ENCODE measurements at regions not wholly inside any gene's neighbourhood (a gene's known extent, or its start where the extent isn't known, plus 50 kb on each side); places are given as distances from the start of the nearest gene placed in this dataset.
A peak's percentile ranks its signal among the peaks of the same experiment; 100 is the strongest.

- WGBS, 3 donors = 90 to 92% (median 91%) methylated on average over 6 of the region's 6 CpGs
- Histone ChIP-seq H3K27ac (no peak overlapping the region), H3K36me3 (ENCODE audit: insufficient read depth in 1 of 2, low read depth in 1 of 2) (no peaks in the 10 kb centered on the region), H3K9me3 (no peaks in the 10 kb centered on the region), H3K4me1 (no peaks in the 10 kb centered on the region), H3K4me3 (no peak overlapping the region), H3K27me3 (ENCODE audit: insufficient read depth in 3 of 3, low read length in 2 of 3) (no peaks in the 10 kb centered on the region)
- intact Hi-C loops (cut with DNase I) = no loop called here
- TF ChIP-seq, protein P1, sequence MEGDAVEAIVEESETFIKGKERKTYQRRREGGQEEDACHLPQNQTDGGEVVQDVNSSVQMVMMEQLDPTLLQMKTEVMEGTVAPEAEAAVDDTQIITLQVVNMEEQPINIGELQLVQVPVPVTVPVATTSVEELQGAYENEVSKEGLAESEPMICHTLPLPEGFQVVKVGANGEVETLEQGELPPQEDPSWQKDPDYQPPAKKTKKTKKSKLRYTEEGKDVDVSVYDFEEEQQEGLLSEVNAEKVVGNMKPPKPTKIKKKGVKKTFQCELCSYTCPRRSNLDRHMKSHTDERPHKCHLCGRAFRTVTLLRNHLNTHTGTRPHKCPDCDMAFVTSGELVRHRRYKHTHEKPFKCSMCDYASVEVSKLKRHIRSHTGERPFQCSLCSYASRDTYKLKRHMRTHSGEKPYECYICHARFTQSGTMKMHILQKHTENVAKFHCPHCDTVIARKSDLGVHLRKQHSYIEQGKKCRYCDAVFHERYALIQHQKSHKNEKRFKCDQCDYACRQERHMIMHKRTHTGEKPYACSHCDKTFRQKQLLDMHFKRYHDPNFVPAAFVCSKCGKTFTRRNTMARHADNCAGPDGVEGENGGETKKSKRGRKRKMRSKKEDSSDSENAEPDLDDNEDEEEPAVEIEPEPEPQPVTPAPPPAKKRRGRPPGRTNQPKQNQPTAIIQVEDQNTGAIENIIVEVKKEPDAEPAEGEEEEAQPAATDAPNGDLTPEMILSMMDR (IDR thresholded peaks at IDR 0.05) = no peak
- DNase-seq (no peak), ATAC-seq (no peak)
Observed at GRCh38 chr1:90810681-90811080, 93.6 kb upstream of the BARHL2 start.

DNA sequence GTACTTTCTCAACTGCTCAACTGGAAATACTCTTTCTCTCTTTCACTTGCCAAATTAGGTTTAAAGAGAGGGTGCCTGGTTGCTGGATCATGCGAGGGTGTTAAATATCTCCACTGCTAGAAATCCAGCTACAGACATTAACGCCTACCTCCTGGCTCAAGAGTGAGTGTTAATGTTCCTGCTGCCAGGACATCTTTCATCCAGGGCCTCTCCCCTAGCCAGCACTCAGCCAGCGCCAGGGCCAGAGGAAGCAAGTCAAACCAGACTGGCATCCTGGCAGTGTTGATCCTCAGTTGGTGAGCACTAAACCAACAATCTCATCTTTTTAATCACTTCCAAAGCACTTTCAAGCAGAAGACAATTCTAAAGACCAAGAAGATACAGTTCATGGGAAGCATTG lies 92.9 kb upstream of the BARHL2 start:
- no peaks in the 10 kb centered on the region for H3K9me3 ChIP-seq
- no peaks in the 10 kb centered on the region for H3K36me3 ChIP-seq (ENCODE audit: insufficient read depth in 1 of 2, low read depth in 1 of 2)
- H3K27ac ChIP-seq = no peak overlapping the region
- no peak overlapping the region for H3K4me3 ChIP-seq
- no peaks in the 10 kb centered on the region for H3K4me1 ChIP-seq
- TF ChIP-seq, protein P1 (IDR thresholded peaks at IDR 0.05) = no peak
- intact Hi-C loops (cut with DNase I) = no loop called here
- WGBS, 3 donors = 25 to 45% (median 29%) methylated on average over 3 of the region's 3 CpGs
- ATAC-seq (peak in 2 of 4 donors; percentile 37 to 50), DNase-seq (no peak)
- no peaks in the 10 kb centered on the region for H3K27me3 ChIP-seq (ENCODE audit: insufficient read depth in 3 of 3, low read length in 2 of 3)

DNA sequence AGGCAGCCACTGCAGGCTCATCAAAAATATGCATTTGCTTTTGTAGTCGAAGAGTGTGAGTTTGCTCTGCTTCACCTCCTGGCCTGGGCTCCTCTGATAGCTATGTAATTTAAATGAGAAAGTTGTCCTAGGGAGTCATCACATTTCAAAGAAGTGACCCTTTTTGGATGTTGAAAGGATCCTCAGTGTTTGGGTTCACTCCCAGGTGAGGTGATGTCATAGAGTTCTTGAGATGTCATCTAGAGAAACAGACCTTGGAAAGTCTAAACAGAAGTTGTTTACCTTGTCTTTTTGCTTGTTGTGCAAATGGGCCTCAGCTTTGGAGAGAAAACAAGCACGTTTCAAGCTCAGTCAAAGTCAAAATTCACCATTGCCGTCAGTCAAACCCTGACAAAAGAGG lies 92.0 kb upstream of the BARHL2 start:
- intact Hi-C loops (cut with DNase I) = no loop called here
- ATAC-seq (no peak), DNase-seq (no peak)
- Histone ChIP-seq H3K36me3 (ENCODE audit: insufficient read depth in 1 of 2, low read depth in 1 of 2) (no peaks in the 10 kb centered on the region), H3K9me3 (no peaks in the 10 kb centered on the region), H3K4me1 (no peaks in the 10 kb centered on the region), H3K4me3 (no peak overlapping the region), H3K27me3 (ENCODE audit: insufficient read depth in 3 of 3, low read length in 2 of 3) (no peaks in the 10 kb centered on the region), H3K27ac (no peak overlapping the region)
- TF ChIP-seq, protein P1 (IDR thresholded peaks at IDR 0.05) = no peak
- WGBS, 3 donors = 17 to 39% (median 36%) methylated on average over 3 of the region's 3 CpGs

- Histone ChIP-seq H3K4me1 (no peaks in the 10 kb centered on the region), H3K27me3 (ENCODE audit: insufficient read depth in 3 of 3, low read length in 2 of 3) (no peaks in the 10 kb centered on the region), H3K36me3 (ENCODE audit: insufficient read depth in 1 of 2, low read depth in 1 of 2) (no peaks in the 10 kb centered on the region), H3K27ac (no peak overlapping the region), H3K9me3 (no peaks in the 10 kb centered on the region), H3K4me3 (no peak overlapping the region)
- intact Hi-C loops (cut with DNase I) = no loop called here
- TF ChIP-seq, protein P1 (IDR thresholded peaks at IDR 0.05) = no peak
- no peak for ATAC-seq
- no peak for DNase-seq
Observed at GRCh38 chr1:90807329-90807728, 90.2 kb upstream of the BARHL2 start.

DNA sequence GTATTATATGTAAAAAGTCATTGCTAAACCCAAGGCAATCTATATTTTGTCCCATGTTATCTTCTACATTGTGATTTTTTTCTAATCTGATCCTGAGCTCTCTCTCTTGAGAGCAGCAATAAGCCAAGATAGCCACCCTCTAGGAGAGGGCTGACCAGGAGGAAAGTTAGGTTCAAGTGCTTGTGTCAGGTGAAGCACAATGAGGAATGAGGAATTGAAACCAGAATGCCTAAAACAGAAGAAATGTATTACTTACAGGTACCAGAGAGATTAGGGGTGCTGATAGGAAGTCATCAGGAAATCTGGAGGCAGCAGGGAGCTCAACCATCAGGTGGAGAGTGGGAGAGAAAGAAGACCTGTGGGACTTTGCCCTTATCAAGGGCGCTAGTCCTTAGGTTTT lies 85.5 kb upstream of the BARHL2 start:
- Histone ChIP-seq H3K9me3 (no peaks in the 10 kb centered on the region), H3K4me3 (no peak overlapping the region), H3K4me1 (no peaks in the 10 kb centered on the region), H3K36me3 (ENCODE audit: insufficient read depth in 1 of 2, low read depth in 1 of 2) (no peaks in the 10 kb centered on the region), H3K27ac (no peak overlapping the region), H3K27me3 (ENCODE audit: insufficient read depth in 3 of 3, low read length in 2 of 3) (no peaks in the 10 kb centered on the region)
- no peak for DNase-seq
- TF ChIP-seq, protein P1 (IDR thresholded peaks at IDR 0.05) = no peak
- 57 to 90% (median 68%) methylated on average over 1 of the region's 1 CpG for WGBS, 3 donors
- ATAC-seq = no peak
- intact Hi-C loops (cut with DNase I) = no loop called here
